AG04450 (cell line): ENCODE measurements at regions not wholly inside any gene's neighbourhood (a gene's known extent, or its start where the extent isn't known, plus 50 kb on each side); places are given as distances from the start of the nearest gene placed in this dataset.

Experiments
- CTCF ChIA-PET: fragments of 300-600, 350-600 bp; formaldehyde crosslinking; extraction: SDS; loops from one replicate; lab custom pipeline; 2022; ENCODE audit warnings: antibody characterized with exemption, inconsistent platforms; lab: Charles Lee
- POLR2A ChIA-PET: fragments of 350-600 bp; formaldehyde crosslinking; extraction: SDS; loops from one replicate; lab custom pipeline; 2021; ENCODE audit warnings: antibody characterized with exemption, inconsistent platforms; lab: Yijun Ruan, JAX
- DNase-seq: peaks from one replicate; pipeline ENCODE4 v3.0.0-alpha.2; 2011; ENCODE audit warnings: low read depth, low spot score
- H3K27ac ChIP-seq: one replicate; pipeline ENCODE4 v1.5.1; 2012; ENCODE audit warnings: low read depth, low read length, control low read depth
- H3K27me3 ChIP-seq: one replicate; pipeline ENCODE4 v1.6.0; 2012; ENCODE audit warnings: low read length; ENCODE audit not compliant: control insufficient read depth, insufficient read depth
- H3K4me3 ChIP-seq: 2 replicates; pipeline ENCODE4 v1.5.1; 2011; ENCODE audit warnings: mild to moderate bottlenecking, low read depth, low read length, control low read depth
- H3K9me3 ChIP-seq: 2 replicates; pipeline ENCODE4 v1.5.1; 2012; ENCODE audit warnings: low read length; ENCODE audit not compliant: control insufficient read depth, insufficient read depth
- CTCF ChIP-seq: IDR thresholded peaks from 2 replicates; pipeline ENCODE4 v1.5.1; 2011; ENCODE audit warnings: low read depth, low read length, control low read depth, inconsistent platforms

GRCh38 chr1:22349362-22350043 is 102.1 kb upstream of the ZBTB40 start:
- Histone ChIP-seq H3K27me3 (peaks cover 59% of the 10 kb centered on the region), H3K4me3 (no peak overlapping the region), H3K9me3 (no peaks in the 10 kb centered on the region), H3K27ac (no peak overlapping the region)
- no peak for DNase-seq
- CTCF ChIA-PET: interaction anchor here (0.6 kb wide), 1 partner anchor 71 kb away, joined by 4 read pairs; no protein-coding TSS in a partner anchor
- TF ChIP-seq CTCF: no peak
- POLR2A ChIA-PET: no interaction called here

- no peaks in the 10 kb centered on the region for H3K9me3 ChIP-seq
- H3K27ac ChIP-seq: no peak overlapping the region
- ChIA-PET CTCF (no interaction called here), POLR2A (no interaction called here)
- no peak for TF ChIP-seq CTCF
- DNase-seq: no peak
- H3K4me3 ChIP-seq: no peak overlapping the region
- H3K27me3 ChIP-seq: peaks cover 54% of the 10 kb centered on the region
Measured at GRCh38 chr1:22350171-22350923, 101.3 kb upstream of the ZBTB40 start.

GRCh38 chr1:22350924-22351767 is 100.5 kb upstream of the ZBTB40 start:
- Histone ChIP-seq H3K27ac (no peak overlapping the region), H3K27me3 (peaks cover 53% of the 10 kb centered on the region), H3K9me3 (no peaks in the 10 kb centered on the region), H3K4me3 (no peak overlapping the region)
- ChIA-PET CTCF (no interaction called here), POLR2A (no interaction called here)
- no peak for TF ChIP-seq CTCF
- no peak for DNase-seq

GRCh38 chr1:22351768-22352080 is 99.9 kb upstream of the ZBTB40 start:
- Histone ChIP-seq H3K27ac (no peak overlapping the region), H3K4me3 (no peak overlapping the region), H3K27me3 (peaks cover 53% of the 10 kb centered on the region), H3K9me3 (no peaks in the 10 kb centered on the region)
- DNase-seq: no peak
- no peak for TF ChIP-seq CTCF
- POLR2A ChIA-PET: no interaction called here
- CTCF ChIA-PET: no interaction called here
